Endothelial cell of umbilical vein (primary cell): ENCODE measurements at regions not wholly inside any gene's neighbourhood (a gene's known extent, or its start where the extent isn't known, plus 50 kb on each side); places are given as distances from the start of the nearest gene placed in this dataset.

Experiments
- BruUV-seq: library from RNA; stranded (reverse); fragments of 400-500 nt; replicated peaks from 2 replicates; lab custom pipeline; 2021; lab: Mats Ljungman, UMichigan
- CTCF ChIA-PET: fragments of 300-600, 350-600 bp; sonication (Branson Sonifier 250); formaldehyde crosslinking; loops from one replicate; lab custom pipeline; 2021; ENCODE audit warnings: antibody characterized with exemption, inconsistent platforms; lab: Charles Lee
- POLR2A ChIA-PET: fragments of 300-600, 350-600 bp; sonication (Branson Sonifier 250); formaldehyde crosslinking; loops from one replicate; lab custom pipeline; 2021; ENCODE audit warnings: antibody characterized with exemption, inconsistent platforms; lab: Charles Lee
- DNase-seq: peaks from one replicate; pipeline ENCODE4 v3.0.0-alpha.2; 2011; ENCODE audit warnings: low read depth, low spot score
- FAIRE-seq: peaks from 2 replicates; lab custom pipeline; 2011; peaks lifted over from hg19 to GRCh38; lab: Jason Lieb, UNC
- H2AFZ ChIP-seq: 2 replicates; pipeline ENCODE4 v1.6.0; 2012; ENCODE audit warnings: low read depth, low read length, control low read depth, inconsistent platforms
- H3K27ac ChIP-seq: 2 replicates; pipeline ENCODE4 v1.5.1; 2011; ENCODE audit warnings: low read depth, mild to moderate bottlenecking, control low read depth, low read length, moderate library complexity; ENCODE audit not compliant: insufficient read depth
- H3K27me3 ChIP-seq, 2 experiments: 2 replicates each; pipeline versions ENCODE4 v1.6.0 to v1.6.1; 2011; ENCODE audit warnings: low read length in 2 of 2, mixed read lengths in 1 of 2; ENCODE audit not compliant: control insufficient read depth in 2 of 2, insufficient read depth in 2 of 2
- H3K36me3 ChIP-seq, 2 experiments: 2 replicates in 1 of 2; 3 replicates in 1 of 2; pipeline ENCODE4 v1.5.1; 2011; ENCODE audit warnings: low read length in 2 of 2, mild to moderate bottlenecking in 1 of 2, moderate library complexity in 1 of 2; ENCODE audit not compliant: control insufficient read depth in 2 of 2, insufficient read depth in 2 of 2; ENCODE audit errors: extremely low read depth in 1 of 2
- H3K4me1 ChIP-seq: 3 replicates; pipeline ENCODE4 v1.5.1; 2011; ENCODE audit warnings: mild to moderate bottlenecking, low read length; ENCODE audit not compliant: control insufficient read depth, insufficient read depth; ENCODE audit errors: extremely low read depth
- H3K4me2 ChIP-seq: 2 replicates; pipeline ENCODE4 v1.6.1; 2011; ENCODE audit warnings: low read length, control low read depth, mixed read lengths; ENCODE audit not compliant: insufficient read depth
- H3K4me3 ChIP-seq, 3 experiments: fragments of 200-600 bp in 1 of 3; sonication (generic), shearing (Covaris generic) in 1 of 3; replicated peaks in 1 of 3; 2 replicates each; pipeline ENCODE4 v1.5.1; 2011 to 2016; ENCODE audit warnings: control low read depth in 3 of 3, low read length in 3 of 3, mild to moderate bottlenecking in 2 of 3, inconsistent platforms in 1 of 3, low read depth in 1 of 3, moderate library complexity in 1 of 3; ENCODE audit not compliant: insufficient read depth in 1 of 3
- H3K79me2 ChIP-seq: 2 replicates; pipeline ENCODE4 v1.6.0; 2012; ENCODE audit warnings: low read length, inconsistent platforms; ENCODE audit not compliant: control insufficient read depth, insufficient read depth
- H3K9ac ChIP-seq: replicated peaks from 2 replicates; pipeline ENCODE3; 2011; ENCODE audit warnings: low read length, control low read depth; ENCODE audit not compliant: insufficient read depth; ENCODE audit errors: extremely low read depth
- H3K9me1 ChIP-seq: replicated peaks from 3 replicates; pipeline ENCODE4 v1.6.0; 2011; ENCODE audit warnings: mild to moderate bottlenecking, low read length; ENCODE audit not compliant: control insufficient read depth, insufficient read depth; ENCODE audit errors: extremely low read depth
- H3K9me3 ChIP-seq: replicated peaks from 2 replicates; pipeline ENCODE4 v1.5.1; 2012; ENCODE audit warnings: low read length, inconsistent platforms; ENCODE audit not compliant: control insufficient read depth, insufficient read depth
- H4K20me1 ChIP-seq: replicated peaks from 2 replicates; pipeline ENCODE3; 2011; ENCODE audit warnings: mild to moderate bottlenecking, low read length; ENCODE audit not compliant: control insufficient read depth, insufficient read depth; ENCODE audit errors: extremely low read depth
- EZH2 ChIP-seq: IDR thresholded peaks from 2 replicates; pipeline ENCODE4 v1.6.1; 2012; ENCODE audit warnings: borderline replicate concordance, low read depth, mild to moderate bottlenecking, moderate library complexity, low read length, inconsistent platforms; ENCODE audit not compliant: severe bottlenecking
- FOS ChIP-seq: IDR thresholded peaks from 2 replicates; pipeline ENCODE4 v1.6.1; 2011; ENCODE audit warnings: mild to moderate bottlenecking, low read length, moderate library complexity, borderline replicate concordance; ENCODE audit not compliant: insufficient read depth
- GATA2 ChIP-seq: IDR thresholded peaks from 2 replicates; pipeline ENCODE4 v1.7.0; 2011; ENCODE audit warnings: low read depth, mild to moderate bottlenecking, moderate library complexity, mixed read lengths, low read length; ENCODE audit not compliant: insufficient read length, insufficient read depth
- POLR2AphosphoS5 ChIP-seq: IDR thresholded peaks from 2 replicates; pipeline ENCODE4 v1.6.1; 2012; ENCODE audit warnings: low read depth, mild to moderate bottlenecking, control low read depth, low read length, moderate library complexity; ENCODE audit not compliant: insufficient read depth
- dilution Hi-C: fragments of 300-500 bp; cut with MboI; formaldehyde crosslinking; loops from one replicate; pipeline ENCODE4 v1.15.0; 2019; ENCODE audit warnings: low sequenced_read_pairs; ENCODE audit not compliant: extremely low pct_ligation_motif_present
- intact Hi-C: fragments of 100-400 bp; cut with micrococcal nuclease; formaldehyde crosslinking; loops from one replicate; pipeline ENCODE4 v1.10.0; 2022

GRCh38 chr4:131061734-131062133 is 1965.8 kb downstream of the C4orf33 start:
- no peak for TF ChIP-seq FOS
- TF ChIP-seq EZH2: no peak
- CTCF ChIA-PET: no interaction called here
- Histone ChIP-seq H2AFZ (no peak overlapping the region), H3K4me3 (no peak overlapping the region), H3K9ac (no peak overlapping the region), H3K4me1 (no peaks in the 10 kb centered on the region), H3K27ac (no peak overlapping the region), H3K9me1 (no peaks in the 10 kb centered on the region), H4K20me1 (no peaks in the 10 kb centered on the region), H3K4me2 (no peak overlapping the region), H3K27me3 (no peaks in the 10 kb centered on the region), H3K79me2 (no peaks in the 10 kb centered on the region), H3K36me3 (no peaks in the 10 kb centered on the region), H3K9me3 (no peaks in the 10 kb centered on the region)
- no peak for DNase-seq
- dilution Hi-C loops: no loop called here
- POLR2A ChIA-PET: no interaction called here
- FAIRE-seq: no peak
- no TSS peak for BruUV-seq
- intact Hi-C loops: no loop called here

GRCh38 chr4:131063878-131064277 is 1967.9 kb downstream of the C4orf33 start:
- POLR2A ChIA-PET: no interaction called here
- FAIRE-seq (no peak), DNase-seq (no peak)
- dilution Hi-C loops: no loop called here
- Histone ChIP-seq H3K9ac (no peak overlapping the region), H2AFZ (no peak overlapping the region), H3K9me3 (no peaks in the 10 kb centered on the region), H3K27me3 (no peaks in the 10 kb centered on the region), H4K20me1 (no peaks in the 10 kb centered on the region), H3K4me3 (no peak overlapping the region), H3K4me2 (no peak overlapping the region), H3K36me3 (no peaks in the 10 kb centered on the region), H3K79me2 (no peaks in the 10 kb centered on the region), H3K4me1 (no peaks in the 10 kb centered on the region), H3K9me1 (no peaks in the 10 kb centered on the region), H3K27ac (no peak overlapping the region)
- CTCF ChIA-PET: no interaction called here
- intact Hi-C loops: no loop called here
- TF ChIP-seq EZH2 (no peak), GATA2 (no peak), POLR2AphosphoS5 (no peak)
- BruUV-seq: no TSS peak
